ENCODE measurements at regions not wholly inside any gene's neighbourhood (a gene's known extent, or its start where the extent isn't known, plus 50 kb on each side); places are given as distances from the start of the nearest gene placed in this dataset.
A peak's percentile ranks its signal among the peaks of the same experiment; 100 is the strongest.

DNA sequence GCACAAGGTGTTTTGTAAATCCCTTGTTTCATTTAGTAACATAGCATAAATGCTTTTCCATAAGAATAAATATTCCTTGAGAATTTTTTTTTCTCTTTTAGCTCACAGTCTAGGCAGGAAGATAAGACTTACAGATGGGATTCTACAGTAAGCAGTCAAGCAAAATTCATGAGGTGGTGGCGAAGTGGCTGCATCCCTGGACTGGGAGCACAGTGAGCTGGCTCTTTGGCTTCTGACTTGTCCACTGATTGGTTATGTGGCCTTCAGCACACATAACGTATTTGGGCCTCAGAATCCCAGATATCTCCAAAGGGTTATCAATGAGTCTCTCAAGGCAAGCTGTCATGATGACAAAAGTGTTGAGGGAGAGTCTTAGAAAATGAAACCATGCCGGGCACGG is 99.8 kb downstream of the EBNA1BP2 start:
- TF ChIP-seq, protein P1, sequence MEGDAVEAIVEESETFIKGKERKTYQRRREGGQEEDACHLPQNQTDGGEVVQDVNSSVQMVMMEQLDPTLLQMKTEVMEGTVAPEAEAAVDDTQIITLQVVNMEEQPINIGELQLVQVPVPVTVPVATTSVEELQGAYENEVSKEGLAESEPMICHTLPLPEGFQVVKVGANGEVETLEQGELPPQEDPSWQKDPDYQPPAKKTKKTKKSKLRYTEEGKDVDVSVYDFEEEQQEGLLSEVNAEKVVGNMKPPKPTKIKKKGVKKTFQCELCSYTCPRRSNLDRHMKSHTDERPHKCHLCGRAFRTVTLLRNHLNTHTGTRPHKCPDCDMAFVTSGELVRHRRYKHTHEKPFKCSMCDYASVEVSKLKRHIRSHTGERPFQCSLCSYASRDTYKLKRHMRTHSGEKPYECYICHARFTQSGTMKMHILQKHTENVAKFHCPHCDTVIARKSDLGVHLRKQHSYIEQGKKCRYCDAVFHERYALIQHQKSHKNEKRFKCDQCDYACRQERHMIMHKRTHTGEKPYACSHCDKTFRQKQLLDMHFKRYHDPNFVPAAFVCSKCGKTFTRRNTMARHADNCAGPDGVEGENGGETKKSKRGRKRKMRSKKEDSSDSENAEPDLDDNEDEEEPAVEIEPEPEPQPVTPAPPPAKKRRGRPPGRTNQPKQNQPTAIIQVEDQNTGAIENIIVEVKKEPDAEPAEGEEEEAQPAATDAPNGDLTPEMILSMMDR (IDR thresholded peaks at IDR 0.05; ENCODE audit: insufficient read depth, low read depth, low read length, missing control alignments), result no peak
- no peak overlapping the region for H3K4me3 ChIP-seq (ENCODE audit: low read length)

DNA sequence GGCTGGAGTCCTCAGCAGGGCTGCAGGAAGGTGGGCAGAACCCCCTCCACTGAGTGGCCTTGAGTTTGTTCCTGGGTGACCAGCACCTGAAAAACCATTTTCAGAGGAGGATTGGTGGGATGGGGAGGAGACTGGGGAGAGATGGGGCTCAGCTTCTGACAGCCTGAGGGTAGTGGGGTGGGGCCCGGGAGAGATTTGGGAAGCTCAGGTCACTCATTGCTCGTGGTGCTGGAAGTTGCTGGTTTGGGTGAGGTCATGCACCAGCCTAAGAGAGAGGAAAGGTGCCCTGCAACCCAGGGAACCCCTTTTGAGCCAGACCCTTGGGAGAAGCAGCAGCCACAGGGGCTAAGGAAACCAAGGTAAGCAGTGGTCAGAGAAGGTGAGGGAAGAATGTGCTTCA is 100.8 kb downstream of the EBNA1BP2 start:
- TF ChIP-seq, protein P1 (IDR thresholded peaks at IDR 0.05; ENCODE audit: insufficient read depth, low read depth, low read length, missing control alignments), result no peak
- no peak for DNase-seq (ENCODE audit: low read depth)

More for the DNA sequence above, 99.8 kb downstream of the EBNA1BP2 start:
- DNase-seq (ENCODE audit: low read depth), result no peak

DNA sequence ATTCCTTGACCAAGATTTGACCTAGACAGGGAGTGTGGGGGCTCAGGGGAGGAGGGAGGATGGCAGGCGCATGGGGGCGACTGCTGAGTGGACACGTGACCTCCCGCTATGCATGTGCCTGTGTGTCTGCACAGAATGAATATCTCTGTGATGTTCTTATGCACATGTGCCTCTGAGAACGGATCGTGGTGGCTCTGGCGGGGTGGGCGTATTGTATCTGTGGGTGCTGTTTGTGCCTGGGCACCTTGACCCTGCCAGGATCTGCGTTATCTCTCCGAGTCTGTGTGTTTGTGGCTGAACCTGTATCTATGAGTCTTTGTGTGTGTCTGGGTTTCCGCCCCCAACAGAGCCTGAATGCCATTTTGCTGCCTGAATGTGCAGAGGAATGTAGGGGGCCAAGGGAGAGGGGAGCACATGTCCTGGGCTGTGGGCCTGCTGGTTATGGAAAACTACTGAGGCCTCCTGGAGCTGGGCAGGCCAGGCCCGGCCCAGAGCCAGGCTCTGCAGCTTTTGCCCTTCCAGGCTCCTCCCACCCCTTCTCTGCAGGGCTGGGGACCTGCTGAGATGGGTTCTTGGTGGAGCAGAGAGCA is 102.5 kb downstream of the EBNA1BP2 start:
- no peak for DNase-seq (ENCODE audit: low read depth)
- TF ChIP-seq, protein P1 (IDR thresholded peaks at IDR 0.05; ENCODE audit: insufficient read depth, low read depth, low read length, missing control alignments), result no peak
- no peak overlapping the region for H3K4me3 ChIP-seq (ENCODE audit: low read length)

More for the DNA sequence above, 100.8 kb downstream of the EBNA1BP2 start:
- H3K4me3 ChIP-seq (ENCODE audit: low read length), result no peak overlapping the region

DNA sequence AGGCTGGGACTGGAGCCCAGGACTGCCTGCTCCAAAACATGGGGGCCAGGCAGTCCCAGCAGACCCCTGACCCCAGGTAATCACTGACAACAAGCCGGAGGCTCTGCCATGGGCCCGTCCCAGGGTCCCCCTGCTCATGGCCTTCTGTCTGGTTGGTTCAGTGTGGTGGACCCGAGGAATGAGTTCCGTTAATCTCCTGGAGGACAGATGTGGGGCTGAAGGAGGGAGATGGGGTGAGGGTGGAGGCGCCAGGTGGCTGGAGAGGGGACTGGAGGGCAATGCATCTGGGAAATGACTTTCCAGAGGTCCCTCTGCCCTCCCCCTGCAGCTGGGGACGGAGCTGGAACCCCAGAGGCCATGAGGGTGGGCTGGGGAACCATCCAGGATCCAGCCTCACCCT is 103.2 kb downstream of the EBNA1BP2 start:
- no peak for DNase-seq (ENCODE audit: low read depth)
- TF ChIP-seq, protein P1 (IDR thresholded peaks at IDR 0.05; ENCODE audit: insufficient read depth, low read depth, low read length, missing control alignments), result no peak
- no peak overlapping the region for H3K4me3 ChIP-seq (ENCODE audit: low read length)

DNA sequence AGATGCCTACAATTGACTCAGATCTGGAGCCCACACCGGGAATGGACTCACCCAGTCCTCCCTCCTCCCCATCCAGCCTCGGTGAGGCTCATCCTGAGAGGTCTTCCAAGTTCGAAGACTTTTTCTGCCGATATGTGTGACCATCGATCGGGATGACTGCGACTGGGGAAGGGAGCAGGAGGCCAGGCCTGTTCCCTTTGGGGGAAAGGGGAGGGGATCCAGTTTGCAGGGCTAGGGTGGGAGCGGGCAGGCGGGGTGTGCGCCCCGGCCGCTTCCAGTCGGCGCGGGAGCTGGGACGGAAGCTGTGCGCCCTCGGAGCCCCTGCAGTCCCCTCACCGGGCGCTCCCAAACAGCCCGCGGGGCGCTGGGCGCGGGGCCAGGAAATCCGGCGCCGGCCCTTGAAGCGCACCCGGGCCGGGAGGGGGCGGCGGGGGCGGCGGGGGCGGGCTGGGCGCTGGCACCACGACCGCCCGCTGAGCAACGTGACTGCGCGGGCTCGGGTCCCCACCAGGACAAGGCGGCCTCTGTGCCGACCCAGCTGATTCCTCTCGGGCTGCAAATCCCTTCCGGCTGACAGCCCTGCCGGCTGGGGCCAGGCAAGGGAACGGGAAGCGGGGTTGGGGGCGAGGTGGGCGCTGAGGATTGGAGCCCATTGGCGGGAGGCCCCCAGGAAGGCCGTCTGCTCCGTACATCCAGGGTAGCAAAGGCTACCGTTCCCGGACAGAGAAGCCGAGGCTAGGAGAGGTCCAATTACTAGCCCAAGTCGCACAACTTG is 103.9 kb downstream of the EBNA1BP2 start:
- TF ChIP-seq, protein P1 (IDR thresholded peaks at IDR 0.05; ENCODE audit: insufficient read depth, low read depth, low read length, missing control alignments), result no peak
- peak overlapping the region; percentile 28 for H3K4me3 ChIP-seq (ENCODE audit: low read length)
- DNase-seq (ENCODE audit: low read depth), result no peak

DNA sequence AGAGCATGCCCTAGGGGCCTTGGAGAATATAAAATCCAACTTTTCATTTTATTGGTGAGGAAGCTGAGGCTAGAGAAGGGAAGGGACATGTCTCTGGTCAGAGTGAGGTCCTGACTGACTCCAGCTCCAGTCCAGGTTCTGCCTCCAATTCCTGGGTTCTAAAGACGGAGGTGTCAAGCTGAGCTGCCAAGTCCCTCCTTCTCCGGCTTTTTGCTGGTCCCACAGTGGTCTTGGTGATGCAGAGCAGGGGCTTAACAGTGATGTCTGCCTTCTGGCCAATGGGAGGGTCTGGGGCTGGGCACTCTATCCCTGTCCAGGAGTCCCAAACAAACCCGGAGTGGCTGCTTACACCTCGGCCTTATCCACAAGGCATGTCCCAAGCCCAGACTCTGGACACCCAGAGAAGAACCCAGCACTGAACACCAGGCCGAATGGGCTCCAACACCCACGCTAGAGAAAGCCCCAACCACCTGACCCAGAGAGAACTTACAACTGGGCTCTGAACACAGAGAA is 104.8 kb downstream of the EBNA1BP2 start:
- no peak for DNase-seq (ENCODE audit: low read depth)
- TF ChIP-seq, protein P1 (IDR thresholded peaks at IDR 0.05; ENCODE audit: insufficient read depth, low read depth, low read length, missing control alignments), result no peak
- no peak overlapping the region for H3K4me3 ChIP-seq (ENCODE audit: low read length)

Measured in epithelial cell of esophagus (primary cell).